Loucy (cell line): ENCODE measurements at regions not wholly inside any gene's neighbourhood (a gene's known extent, or its start where the extent isn't known, plus 50 kb on each side); places are given as distances from the start of the nearest gene placed in this dataset.

Source experiments
- EZH2phosphoT487 ChIP-seq: fragments of 200-600 bp; IDR thresholded peaks from 2 replicates; pipeline ENCODE4 v1.6.1; 2018; ENCODE audit warnings: antibody characterized with exemption, mild to moderate bottlenecking, moderate library complexity, borderline replicate concordance
- TF ChIP-seq, protein P1 (sequence below): fragments of 200-600 bp; sonication (generic); conservative IDR thresholded peaks from 2 replicates; pipeline ENCODE4 v1.5.1; 2014; ENCODE audit warnings: mild to moderate bottlenecking, antibody characterized with exemption, low read length

DNA sequence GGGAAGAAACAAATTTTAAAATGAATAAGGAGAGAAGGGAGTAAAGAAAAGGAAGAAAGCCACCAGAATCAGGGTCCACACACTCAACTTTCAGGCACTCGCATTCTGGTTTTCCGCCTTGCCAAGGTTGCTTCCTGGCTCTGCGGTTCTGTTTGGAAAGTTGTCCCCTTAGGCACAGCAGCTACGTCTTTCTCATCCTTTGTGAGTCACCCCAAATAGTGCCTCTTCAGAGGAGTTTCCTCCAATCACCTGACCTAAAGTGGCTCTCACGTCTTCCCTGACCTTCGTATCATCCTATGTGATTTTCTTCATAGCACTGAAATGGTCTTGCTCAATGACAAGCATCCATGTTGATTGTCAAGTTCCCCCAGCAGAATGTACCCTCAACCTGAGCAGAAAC, 99.5 kb upstream of the TMCC3 start:
- TF ChIP-seq, protein P1, sequence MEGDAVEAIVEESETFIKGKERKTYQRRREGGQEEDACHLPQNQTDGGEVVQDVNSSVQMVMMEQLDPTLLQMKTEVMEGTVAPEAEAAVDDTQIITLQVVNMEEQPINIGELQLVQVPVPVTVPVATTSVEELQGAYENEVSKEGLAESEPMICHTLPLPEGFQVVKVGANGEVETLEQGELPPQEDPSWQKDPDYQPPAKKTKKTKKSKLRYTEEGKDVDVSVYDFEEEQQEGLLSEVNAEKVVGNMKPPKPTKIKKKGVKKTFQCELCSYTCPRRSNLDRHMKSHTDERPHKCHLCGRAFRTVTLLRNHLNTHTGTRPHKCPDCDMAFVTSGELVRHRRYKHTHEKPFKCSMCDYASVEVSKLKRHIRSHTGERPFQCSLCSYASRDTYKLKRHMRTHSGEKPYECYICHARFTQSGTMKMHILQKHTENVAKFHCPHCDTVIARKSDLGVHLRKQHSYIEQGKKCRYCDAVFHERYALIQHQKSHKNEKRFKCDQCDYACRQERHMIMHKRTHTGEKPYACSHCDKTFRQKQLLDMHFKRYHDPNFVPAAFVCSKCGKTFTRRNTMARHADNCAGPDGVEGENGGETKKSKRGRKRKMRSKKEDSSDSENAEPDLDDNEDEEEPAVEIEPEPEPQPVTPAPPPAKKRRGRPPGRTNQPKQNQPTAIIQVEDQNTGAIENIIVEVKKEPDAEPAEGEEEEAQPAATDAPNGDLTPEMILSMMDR, result no peak
- no peak for TF ChIP-seq EZH2phosphoT487
